ENCODE measurements at regions not wholly inside any gene's neighbourhood (a gene's known extent, or its start where the extent isn't known, plus 50 kb on each side); places are given as distances from the start of the nearest gene placed in this dataset.
"Not testable (repeated sequence)": the region's sequence is repeated elsewhere in the genome, so short reads cannot be mapped to it uniquely, and the experiment has no call there.

DNA sequence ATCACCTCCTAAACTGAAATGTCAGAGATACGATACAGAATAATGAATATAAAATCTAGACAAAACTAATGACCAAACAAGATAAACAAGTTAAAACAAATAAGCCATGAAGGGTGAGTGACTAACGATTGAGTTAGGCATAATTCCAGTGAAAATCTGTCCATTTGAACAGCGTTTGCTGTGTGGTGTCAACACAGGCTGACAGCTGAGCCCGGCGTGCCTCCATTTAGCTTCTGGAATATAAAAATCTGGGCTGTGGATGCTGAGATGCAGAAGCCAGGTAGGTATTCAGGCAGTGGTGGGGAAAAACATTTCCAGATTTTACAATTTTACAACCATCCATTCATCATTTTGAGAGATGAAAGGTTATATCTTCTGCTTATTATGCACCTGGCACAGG is 2041.4 kb upstream of the CELF4 start:
- no peak for DNase-seq

DNA sequence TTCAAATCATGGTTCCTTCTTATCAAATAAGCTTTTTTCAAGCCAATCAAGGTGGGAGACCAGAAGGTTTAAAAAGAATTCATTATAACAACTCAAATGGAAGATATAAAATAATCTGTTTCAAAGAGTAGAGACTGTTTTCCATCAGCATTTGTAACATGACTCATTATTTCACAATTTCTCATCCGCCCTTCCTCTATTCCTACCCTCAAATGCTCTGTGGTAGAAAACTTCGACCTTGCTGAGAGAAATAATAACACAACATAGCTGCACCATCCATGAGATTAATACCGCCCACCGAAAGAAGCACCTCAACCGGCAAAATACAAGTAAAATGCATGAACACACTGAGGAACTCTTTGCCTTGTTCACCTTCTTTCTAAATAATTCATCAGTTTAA is 2039.2 kb upstream of the CELF4 start:
- DNase-seq, result no peak

DNA sequence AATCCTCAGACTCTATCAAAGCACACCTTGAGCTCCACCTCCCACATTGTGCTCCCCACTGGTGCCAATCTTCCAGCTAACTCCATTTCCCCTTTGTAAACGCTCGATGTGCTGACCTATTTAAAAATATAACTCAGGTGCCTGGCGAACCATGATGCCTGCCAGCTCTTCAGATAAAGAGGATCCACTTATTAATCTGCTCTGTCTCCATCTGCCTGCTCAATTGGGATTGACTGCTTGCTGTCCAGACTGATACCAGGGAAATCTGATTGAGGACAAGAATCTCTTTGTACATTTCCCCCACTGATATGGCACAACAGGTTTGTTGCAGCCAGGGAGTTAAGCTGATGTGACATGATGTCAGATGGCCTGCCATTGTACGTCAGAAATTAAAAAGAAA is 2036.5 kb upstream of the CELF4 start:
- no peak for DNase-seq

DNA sequence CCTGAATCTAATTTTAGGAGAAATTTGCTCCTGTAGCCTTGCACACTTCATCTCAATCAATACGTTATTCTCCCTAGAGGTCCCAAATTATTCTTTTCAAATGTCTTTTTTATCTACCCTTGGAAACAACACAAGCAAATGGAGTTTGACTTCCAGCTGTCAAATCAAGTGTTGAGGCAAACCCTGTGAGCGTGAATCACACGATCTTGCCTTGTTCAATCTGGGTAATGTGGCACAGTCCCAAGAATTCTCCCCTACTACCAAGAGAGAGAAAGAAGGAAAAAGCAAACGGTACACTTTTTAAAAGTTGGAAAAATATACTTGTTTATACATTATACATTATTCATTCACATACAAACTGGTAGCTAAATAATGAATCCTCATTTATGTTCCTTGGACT is 2035.3 kb upstream of the CELF4 start:
- DNase-seq, result no peak

DNA sequence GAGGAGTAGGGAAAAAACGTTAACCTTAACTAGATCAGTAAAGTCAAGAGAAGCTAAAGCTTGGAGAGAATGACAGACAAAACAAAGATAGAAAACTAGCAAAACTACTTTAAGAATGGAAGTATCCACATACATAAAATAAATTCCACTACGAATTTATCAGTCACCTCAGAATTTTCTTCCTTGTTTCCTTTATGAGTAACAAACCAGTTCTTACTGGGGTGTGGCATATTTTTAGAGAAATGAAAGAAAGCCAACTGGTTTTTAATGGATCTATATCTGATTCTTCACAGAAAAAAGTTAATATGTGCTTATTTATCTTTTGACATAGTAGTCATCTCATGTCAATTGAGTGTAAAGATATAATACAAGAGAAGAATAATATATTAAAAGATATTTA is 2033.7 kb upstream of the CELF4 start:
- DNase-seq, result no peak

DNA sequence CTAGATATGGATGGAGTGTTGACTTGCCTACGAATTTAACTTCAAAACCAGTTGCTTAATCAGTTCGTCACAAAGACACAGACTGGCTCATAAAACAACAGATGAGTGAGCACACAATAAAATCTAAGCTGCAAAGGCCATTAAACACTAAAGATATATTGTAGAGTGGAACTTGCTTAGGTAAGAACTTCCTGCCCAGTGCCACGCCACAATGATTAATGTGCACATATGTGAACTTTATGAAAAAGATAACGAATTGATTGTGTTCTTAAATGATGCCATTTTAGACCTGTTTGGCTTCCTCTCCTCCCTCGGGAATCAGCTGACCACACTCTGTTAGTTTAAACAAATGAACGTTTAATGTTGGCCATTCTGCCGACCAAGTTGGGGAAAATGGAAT is 2031.3 kb upstream of the CELF4 start:
- DNase-seq, result no peak

DNA sequence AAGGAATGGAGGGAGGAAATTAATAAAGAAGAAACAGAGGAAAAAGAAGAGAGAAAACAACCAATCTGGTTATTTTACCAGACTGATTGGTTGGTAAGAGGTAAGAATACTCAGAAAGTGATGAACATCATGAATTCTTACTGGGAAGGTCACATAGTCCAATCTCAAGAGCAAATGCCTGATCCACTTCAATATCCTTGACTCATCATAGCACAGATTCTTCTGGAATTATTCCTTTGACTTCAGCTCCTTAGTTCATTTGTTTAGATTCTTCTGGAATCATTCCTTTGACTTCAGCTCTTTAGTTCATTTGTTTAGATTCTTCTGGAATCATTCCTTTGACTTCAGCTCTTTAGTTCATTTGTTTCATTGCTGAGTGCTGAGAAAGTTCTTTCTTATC is 2030.6 kb upstream of the CELF4 start:
- DNase-seq, result no peak

DNA sequence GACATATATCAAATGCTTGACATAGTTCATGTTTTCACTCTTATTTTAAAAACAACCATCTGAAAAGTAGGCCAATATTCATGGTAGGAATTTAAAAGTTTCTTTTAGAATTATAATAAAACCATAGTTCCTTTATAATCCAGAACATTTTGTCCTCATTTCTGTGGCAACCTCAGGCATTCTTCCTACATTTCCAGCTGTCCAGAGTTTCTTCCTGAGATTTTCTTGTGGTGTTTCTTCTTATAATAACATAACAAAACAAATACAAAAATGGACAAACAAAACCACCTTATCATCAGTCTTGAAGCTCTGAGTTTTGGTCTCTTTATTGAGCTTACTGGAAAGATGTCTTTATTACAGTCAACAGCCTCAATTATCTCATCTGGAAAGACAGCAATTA is 2028.6 kb upstream of the CELF4 start:
- DNase-seq, result no peak

DNA sequence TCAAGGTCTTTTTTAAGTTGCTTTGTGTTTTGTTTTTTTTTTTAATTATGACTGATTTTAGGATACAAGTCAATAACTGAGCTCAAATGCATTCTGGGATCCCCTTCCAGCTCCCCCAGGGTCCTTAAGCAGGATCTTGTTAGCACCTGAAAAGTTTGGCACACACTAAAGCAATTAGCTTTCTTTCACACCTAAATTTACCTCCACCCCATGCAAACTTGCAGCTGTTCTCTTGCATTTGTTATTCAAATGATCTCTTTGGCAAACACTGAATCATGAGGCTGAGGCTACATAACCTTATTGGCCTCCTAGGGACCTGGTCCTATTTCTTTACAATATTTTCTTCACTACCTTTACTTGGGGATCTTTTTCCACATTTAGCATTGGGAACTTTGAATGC is 2026.1 kb upstream of the CELF4 start:
- peak; percentile 35 for DNase-seq

DNA sequence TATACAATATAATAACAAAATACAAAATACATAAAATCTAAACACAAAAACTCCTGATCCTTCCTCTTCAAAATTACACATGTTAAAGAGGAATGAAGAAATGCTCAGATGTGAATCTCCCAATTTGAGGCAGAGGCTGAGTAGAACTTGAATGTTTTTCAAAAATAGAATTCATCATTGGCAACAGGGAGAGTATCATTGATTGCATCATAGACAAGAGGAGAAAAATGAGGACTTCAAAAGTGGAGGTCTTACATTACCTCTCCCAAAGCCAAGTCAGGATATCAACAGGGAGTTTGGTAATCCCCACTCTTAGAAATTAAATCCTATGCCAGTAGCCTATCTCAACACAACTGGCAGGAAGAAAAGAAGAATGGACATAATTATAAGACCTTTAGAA is 2023.9 kb upstream of the CELF4 start:
- no peak for DNase-seq

DNA sequence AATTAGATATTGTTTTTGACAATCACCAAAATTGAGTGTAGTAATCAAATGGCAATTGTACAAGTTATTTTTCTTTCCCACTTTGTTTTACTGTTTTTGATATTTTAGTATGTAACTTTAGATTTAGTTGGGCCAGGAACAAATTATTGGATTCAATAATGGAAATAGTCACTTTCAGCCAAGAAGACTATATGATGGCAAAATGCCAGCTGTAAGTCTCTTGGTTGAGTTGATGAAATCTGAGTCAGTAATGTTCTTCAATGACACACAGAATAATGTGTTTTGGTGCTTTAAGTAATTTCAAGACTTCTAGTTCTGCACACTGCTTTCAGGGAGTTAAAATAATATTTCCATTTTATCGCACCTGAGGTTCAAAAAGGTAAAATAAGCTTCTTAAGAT is 2022.0 kb upstream of the CELF4 start:
- no peak for DNase-seq

DNA sequence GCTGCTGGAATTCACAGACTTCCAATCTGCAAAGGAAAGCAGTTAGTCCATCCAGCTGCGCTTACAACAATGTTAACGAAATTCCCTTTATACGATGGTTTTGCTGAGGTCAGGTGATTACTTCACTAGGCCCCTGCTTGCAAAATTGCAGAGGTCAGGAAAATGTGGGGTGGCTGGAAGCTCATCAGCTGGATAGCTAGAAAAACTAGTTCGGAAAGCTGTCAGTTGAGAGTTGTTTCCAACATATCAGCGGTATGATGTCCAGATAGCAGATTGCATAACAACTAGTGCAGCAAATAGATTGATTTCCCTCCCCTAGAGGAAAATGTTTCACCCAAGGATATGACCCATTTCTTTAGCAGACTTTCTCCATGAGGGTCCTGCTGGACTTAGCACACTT is 2021.1 kb upstream of the CELF4 start:
- DNase-seq, result no peak

DNA sequence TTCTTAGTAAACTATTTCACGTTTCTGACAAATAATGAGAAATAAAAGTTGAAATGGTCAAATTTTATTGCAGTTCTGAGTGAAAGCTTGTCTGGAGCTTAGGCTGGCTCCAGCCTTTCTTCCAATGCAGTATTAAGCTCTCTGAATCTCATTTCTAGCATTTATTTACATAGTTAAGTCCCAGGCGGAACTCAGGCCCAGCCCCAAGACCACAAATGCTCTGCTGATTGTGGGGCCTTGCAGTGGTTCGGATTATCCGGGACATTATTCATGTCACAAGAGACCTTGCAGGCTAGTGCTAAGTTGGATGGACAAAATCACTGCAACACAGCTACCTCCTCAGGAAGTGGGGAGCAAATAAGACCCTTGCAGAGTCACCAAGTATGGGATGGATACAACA is 2009.3 kb upstream of the CELF4 start:
- no peak for DNase-seq

DNA sequence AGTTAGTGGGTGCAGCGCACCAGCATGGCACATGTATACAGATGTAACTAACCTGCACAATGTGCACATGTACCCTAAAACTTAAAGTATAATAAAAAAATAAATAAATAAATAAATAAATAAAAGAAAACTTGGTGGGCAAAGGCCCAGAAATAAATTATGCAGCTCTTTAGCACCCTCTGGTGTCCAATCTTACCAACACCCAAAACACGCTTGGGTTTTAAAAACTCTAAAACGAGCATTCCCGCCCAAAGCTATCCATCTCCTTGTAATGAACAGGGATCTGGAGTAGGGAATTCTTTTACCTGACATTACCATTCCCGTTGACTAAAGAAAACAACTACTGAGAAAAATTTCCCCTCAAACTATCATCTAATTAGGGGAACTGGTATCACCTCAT is 2005.9 kb upstream of the CELF4 start:
- DNase-seq, result peak; percentile 17

DNA sequence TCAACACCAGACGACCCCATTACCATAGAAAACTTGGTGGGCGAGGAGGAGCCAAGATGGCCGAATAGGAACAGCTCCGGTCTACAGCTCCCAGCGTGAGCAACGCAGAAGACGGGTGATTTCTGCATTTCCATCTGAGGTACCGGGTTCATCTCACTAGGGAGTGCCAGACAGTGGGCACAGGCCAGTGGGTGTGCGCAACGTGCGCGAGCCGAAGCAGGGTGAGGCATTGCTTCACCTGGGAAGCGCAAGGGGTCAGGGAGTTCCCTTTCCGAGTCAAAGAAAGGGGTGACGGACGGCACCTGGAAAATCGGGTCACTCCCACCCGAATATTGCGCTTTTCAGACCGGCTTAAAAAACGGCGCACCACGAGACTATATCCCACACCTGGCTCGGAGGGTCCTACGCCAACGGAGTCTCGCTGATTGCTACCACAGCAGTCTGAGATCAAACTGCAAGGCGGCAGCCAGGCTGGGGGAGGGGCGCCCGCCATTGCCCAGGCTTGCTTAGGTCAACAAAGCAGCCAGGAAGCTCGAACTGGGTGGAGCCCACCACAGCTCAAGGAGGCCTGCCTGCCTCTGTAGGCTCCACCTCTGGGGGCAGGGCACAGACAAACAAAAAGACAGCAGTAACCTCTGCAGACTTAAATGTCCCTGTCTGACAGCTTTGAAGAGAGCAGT is 2000.1 kb upstream of the CELF4 start:
- DNase-seq, result not testable (repeated sequence)

DNA sequence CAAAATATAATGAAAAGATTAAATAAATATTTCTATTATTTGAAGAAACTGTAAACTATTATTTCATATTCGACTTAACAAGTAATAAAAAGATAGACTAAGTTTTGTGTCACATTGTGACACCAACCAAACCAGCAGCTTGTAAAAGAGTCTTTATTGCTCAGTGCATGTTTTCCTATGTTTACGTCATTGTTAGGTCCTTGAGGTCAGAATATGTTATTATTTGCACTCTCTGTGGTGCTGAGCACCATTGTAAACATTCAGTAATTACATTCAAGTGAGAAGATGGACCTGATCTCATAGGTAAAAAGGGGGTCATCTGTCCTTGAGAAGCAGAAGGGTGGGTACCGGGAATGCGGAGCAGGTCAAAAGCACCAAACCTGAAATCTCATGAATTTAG is 1999.1 kb upstream of the CELF4 start:
- peak; percentile 18 for DNase-seq

DNA sequence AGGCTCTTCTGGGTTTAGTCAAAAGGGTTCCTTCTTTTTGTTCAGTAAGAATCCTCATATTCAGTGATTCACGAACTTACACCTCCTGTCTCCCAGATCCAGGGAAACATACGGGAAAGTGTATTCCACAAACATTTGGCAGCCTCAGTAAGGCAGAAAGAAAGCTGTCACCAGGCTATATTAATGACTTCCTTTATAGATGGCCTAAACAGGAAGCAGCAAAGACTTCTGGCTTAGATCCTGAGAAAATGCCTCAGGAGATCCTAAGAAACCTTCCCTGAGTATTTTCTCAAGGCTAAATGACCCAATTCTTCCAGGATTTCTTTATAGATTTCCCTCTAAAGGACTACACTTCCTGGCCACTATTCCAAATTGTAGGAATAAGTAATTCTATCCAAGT is 1995.5 kb upstream of the CELF4 start:
- no peak for DNase-seq

DNA sequence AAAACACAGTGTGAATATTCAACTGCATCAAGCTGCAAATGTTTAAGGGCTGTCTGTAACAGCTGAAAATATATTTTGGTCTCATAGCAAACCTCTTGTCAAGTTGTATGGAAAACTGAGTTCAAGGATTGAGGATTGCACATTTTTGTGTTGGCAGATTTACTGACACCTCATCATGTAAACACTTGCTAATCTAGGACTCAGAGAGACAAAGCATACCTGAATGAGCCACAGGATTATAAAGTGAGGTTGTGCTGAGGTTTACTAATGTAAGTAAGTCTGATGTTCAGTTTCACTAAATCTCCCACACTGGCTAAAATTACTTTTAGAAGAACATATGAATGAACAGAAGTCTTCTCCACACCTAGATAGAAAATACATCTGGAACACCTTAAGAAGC is 1993.1 kb upstream of the CELF4 start:
- DNase-seq, result no peak

DNA sequence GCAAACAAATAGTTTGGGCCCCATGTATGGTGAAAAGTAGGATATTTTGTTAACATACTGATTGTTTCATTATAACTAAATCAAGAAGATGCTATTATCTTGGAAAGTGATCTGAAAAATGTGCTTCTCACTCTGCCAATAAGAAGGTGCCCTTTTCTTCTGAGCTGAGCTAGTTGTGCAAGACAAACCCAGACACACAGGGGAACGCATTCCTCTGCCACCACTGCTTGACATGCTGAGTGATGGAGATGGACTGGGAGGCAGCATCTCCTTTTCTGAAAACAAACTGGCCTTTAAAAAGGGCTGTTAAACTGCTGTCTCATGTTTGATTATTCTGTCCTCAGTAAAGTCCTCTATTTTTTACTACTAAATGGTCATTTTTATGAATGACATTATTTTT is 1989.9 kb upstream of the CELF4 start:
- no peak for DNase-seq

DNA sequence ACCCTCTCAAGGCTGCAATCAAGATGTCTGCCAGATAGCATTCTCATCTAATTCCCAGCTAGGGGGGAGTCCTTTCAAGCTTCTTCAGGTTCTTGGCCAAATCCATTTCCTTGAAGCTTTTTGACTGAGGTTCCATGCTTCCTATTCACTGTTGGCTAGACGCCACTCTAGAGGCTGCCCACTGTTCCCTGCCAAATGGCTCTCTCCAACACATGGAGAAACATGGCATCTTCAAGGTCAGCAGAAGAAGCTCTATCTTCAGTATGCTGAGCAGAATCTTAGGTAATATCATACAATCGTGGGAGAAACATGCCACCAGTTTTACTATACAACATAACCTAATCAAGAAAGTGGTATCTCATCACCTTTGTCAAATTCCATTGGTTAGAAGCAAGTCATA is 1985.1 kb upstream of the CELF4 start:
- DNase-seq, result no peak

DNA sequence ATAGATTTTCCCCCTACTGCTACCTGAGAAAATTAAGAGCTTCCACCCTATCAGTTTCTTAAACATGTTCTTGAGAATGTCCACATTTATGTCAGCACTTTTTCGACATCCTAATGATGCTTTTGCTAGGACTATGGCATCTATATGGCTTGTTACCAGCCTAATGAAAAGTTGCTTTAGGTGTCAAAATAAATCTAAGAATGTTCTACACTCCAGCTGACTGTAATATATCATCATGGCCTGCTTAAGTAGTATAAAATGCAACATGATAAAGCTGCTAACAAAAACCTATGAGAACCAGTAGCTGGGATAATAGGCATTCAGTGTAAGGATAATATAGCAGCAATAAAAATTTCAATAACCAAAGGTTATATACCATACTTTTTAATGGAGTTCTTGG is 1983.5 kb upstream of the CELF4 start:
- no peak for DNase-seq

DNA sequence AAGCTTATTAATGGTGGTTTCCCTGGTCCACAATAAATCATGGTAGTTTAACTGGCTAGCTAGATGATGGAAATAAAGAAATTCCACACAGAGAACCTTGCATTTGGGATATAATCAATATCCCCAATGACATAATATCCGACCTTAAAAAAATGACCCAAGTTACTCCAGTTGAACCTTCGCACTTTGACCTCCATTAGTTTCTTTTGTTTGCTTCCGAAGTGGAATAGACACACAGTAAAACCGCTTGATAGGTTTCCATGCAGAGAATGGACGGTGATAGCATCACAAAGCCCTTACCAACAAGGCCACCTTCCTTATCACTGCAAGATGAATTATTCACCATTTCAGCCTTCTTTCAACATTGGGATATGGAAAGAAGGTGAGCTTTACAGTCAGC is 1966.1 kb upstream of the CELF4 start:
- DNase-seq, result no peak

DNA sequence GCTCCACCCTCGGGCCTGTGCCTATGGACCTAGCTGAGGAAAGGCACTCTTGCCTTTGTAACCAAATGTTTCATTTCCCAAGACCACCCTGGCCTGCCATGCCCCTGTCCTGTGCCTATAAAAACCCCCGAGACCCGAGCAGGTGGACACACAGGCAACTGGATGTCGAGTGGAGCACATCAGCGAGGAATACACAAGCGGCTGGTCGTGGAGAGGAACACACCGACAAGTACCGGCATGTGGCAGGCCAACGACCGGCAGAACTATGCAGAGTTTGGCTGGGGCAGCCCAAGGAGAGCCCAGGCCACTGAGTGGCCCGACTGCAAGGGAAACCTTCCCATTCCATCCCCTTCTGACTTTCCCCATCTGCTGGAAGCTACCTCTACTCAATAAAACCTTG is 1963.8 kb upstream of the CELF4 start:
- no peak for DNase-seq

DNA sequence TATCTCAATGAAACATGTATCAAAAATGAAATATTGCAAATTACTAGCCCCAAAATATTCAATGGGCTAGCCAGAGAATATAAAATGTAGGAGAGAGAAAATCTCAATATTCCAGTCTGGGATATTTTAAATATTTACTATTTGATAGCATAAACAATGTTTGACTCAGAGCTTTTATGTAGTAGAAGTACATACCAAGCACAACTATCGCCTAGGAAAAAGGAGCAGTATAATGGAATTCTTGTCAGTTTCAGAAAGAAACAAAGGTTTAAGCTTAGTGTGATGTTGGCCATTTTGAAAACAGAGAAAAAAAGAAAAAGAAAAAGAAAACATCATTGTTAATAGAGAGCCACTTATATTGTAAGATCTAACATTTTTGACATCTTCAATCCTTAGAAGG is 1961.9 kb upstream of the CELF4 start:
- DNase-seq, result no peak

DNA sequence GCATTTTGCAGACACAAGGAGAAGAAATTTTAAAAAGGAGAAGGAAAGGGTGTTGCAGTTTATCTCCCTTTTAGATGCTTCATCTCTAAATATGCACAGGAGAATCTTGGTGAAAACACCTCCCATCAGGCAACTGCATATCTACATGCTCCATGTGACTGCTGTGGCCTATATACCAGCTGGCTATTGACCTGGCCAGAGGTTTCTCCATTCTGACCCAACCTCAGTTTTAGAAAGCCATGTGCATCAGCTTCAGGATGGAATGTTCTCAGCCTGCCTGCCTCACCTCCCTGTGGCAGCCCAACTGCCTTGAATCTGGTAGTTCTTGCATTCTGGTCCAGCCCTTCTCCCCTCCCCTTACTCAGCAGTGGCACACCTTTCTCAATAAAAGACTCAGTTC is 1958.8 kb upstream of the CELF4 start:
- DNase-seq, result no peak

DNA sequence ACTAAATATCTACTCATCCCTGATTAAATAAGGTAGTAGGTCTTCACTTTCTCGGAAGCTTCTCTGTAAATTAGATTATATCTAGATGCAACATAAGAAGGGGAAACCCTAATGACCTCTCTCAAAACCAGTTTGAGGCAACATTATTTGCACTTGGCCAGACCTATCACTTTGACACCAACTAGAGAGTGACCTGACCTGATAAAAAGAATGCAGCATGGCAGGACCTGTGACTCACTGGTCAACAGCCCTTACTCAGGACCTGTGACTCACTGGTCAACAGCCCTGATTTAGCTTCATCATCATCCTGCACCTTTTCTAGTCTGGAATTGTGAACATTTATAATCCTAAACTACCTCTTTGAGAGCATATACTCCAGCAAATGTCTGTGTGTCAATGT is 1957.7 kb upstream of the CELF4 start:
- no peak for DNase-seq

Data from NCI-H1105 treated with DMSO at 0.1 percent for 48 hours (cell line).